GM19023 (cell line): ENCODE measurements at regions not wholly inside any gene's neighbourhood (a gene's known extent, or its start where the extent isn't known, plus 50 kb on each side); places are given as distances from the start of the nearest gene placed in this dataset.

ENCODE experiments used
- ATAC-seq: cut with Tn5 transposase; IDR thresholded peaks from one replicate; pipeline ENCODE4 v1.9.1; 2021; ENCODE audit warnings: mild to moderate bottlenecking, moderate library complexity; ENCODE audit not compliant: unreplicated experiment

DNA sequence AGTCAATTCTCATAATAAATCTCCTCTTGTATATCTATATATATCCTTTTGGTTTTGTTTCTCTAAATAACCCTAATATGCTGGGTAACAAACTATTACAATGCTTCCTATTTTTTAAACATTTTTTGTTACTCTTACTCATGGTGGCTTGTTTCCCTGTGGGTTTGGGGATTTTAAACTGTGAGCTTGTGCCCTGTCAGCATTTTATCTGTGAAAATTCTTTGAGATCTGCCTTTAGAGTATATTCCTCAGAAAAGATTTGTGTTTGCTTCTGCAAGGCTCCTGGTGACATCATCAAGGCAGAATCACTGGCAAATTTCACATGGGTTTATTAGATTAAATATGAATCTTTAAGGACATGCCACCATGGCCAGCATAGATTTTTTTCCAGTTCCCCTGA lies 273.6 kb downstream of the LRFN2 start:
- ATAC-seq, result no peak

DNA sequence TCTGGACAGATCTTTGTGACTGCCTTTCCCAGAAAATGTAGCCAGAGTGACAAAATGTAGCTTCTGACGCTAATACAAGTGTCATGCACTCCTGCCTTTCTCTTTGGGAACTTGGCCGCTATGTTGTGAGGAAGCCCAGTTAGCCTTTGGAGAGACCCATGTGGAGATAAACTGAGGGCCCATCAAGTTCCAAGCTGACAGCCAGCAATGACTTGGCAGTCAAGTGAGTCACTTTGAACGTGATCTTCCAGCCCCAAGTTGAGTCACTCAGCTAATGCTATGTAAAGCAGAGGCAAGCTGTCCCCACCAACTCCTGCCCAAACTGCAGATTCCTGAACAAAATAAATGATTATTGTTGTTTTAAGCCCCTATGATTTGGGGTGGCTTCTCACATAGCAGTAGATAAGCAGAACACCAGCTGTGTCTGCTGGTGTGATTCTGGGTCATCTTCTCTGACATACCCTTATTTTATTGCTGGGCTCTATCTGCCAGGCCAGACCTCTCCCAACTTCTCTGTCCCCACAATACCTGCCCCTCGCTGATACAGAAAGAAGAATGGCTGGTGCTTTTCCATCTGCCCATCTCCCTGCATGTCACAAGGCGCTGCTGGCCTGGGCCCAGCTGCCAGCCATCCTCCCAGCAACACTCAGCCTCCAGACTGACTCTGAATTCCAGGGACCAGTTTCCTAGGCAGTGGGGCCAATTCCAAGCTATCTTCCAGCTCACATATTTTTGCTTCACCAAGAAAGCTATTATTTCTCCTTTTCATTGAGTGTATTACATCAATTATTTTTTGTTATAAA lies 274.8 kb downstream of the LRFN2 start:
- no peak for ATAC-seq

DNA sequence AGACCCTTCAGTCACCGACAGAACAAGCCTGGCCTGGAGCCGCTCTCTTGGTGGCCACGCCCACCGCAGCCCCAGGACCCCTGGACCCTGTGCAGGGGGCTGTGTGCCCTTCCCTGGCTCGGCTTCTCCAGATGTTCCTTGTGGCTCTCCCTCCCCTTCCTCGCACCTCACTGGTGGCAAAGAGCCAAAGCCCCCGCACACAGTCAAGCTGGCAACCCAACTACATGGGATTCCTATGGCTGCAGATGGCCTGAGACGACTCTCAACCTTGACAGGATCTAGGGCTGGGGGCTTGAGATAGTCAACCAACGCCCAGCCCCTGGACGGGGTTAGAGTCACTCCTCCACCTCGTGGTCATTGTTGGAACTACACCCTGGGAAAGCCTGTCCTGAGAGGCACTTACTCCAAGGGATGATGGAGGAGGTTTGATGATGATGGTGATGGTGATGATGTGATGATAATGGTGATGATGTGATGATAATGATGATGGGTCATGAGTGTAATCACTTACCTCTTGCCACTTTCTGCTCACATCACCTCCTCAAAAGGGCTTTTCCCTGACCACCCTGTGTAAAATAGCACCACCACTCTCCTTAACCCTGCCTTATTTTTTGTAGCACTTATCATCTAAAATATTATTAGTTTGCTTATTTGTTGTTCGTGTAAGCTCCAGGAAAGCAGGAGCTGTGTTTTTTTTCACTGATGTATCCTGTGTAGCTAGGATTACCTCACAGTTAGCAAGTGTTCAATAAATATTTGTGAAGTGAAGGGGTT lies 278.4 kb downstream of the LRFN2 start:
- ATAC-seq, result no peak

DNA sequence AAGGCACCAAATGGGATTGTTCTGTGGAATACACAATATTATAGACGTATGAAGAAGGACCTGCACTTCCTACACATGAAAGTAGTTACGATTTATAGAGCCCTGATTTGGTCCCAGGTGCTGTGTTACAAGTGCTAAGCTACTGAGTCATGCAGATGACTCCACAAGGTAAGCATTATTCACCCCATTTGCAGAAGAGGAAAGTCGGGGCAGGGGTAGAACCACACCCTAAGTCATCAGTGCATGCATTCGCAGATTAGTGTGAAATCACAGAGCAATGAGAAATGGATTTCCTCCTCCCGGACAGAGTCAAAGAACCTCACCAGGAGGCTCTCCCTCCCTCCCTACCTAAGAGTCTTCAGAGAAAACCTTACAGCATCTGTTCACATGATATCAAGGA lies 279.5 kb downstream of the LRFN2 start:
- ATAC-seq, result no peak

DNA sequence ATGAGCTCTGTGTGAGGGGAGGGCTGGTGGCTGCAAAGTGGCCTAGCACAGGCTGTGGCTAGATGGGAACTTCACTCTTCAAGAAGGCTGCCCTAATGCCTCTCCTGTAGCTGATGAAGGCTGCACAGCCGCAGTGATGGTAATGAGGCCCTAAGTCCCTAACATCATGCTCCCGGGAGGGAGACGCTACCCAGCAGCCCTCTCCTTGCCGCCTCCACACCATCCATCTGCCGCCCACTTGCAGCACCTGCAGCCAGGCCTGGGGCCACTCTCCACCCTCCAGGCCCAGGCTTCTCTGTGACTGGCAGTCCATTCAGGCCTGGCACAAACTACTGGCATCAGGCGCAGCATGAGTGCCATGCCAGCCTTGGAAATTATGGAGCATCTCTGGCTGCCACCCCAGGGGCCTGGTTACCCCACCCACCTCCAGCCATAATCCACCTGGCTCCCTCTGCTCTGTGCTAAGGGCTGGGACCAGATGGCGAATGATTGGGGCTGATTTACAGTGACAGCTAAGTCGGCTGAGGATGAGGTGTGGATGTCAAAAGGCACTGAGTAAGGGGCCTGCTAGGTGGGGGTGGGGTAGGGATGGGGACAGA lies 284.2 kb downstream of the LRFN2 start:
- ATAC-seq, result no peak

DNA sequence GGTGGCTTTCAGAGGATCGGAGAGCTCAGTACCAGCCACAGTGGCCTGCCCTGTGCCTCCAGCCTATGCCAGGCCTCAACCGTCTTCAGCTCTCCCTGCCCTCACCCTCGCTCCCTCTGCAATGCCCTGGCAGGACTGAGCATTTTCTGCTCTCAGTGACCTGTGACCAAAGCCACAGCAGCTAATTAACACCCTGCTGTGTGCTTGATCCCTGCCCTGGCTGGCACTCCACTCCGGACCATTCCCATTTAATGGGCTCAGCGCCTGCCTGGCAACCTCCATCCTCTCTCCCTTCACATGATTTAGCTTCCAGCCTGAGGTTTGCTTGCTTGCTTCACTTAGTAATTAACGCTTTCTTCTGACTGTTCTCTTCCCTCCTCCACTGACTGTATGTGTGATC lies 287.5 kb downstream of the LRFN2 start:
- ATAC-seq, result no peak

DNA sequence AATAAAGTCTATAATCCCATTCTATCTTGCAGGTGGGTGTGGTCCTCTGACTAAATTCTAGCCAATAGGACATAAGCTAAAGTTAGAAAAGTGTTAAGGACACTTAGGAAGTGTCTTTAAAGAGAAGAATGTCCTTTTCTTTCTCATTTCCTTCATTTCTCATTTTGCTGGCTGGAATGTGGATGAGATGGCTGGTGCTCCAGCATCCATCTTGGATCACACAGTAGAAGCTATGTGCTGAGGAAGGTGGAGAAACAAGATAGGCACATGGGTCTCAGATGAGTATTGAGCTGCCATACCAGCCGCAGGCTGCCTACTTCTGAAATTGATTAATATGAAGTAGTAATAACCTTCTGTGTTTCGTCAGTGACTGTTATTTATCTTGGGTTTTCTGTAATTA lies 289.0 kb downstream of the LRFN2 start:
- no peak for ATAC-seq

DNA sequence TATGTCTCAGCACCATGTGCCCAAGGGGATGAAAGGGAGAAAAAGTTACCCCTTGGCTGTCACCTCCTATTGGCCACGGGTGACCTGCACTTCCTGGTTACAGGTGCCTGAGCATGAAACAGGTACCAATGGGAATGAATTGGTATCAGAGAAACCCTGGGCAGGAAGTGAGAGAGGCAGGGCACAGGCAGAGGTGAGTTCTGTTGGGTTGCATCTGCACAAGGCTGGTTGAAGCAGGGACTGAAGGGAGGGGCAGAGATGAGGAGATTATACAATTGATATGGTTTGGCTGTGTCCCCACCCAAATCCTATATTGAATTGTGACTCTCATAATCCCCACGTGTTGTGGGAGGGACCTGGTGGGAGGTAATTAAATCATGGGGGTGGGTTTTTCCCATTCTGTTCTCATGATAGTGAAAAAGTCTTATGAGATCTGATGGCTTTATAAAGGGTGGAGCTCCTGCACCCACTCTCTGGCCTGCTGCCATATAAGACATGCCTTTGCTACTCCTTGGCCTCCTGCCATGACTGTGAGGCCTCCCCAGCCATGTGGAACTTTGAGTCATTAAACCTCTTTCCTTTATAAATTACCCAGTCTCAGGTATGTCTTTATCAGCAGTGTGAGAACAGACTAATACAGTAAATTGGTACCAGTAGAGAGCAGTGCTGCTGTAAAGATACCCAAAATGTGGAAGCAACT lies 291.8 kb downstream of the LRFN2 start:
- no peak for ATAC-seq

DNA sequence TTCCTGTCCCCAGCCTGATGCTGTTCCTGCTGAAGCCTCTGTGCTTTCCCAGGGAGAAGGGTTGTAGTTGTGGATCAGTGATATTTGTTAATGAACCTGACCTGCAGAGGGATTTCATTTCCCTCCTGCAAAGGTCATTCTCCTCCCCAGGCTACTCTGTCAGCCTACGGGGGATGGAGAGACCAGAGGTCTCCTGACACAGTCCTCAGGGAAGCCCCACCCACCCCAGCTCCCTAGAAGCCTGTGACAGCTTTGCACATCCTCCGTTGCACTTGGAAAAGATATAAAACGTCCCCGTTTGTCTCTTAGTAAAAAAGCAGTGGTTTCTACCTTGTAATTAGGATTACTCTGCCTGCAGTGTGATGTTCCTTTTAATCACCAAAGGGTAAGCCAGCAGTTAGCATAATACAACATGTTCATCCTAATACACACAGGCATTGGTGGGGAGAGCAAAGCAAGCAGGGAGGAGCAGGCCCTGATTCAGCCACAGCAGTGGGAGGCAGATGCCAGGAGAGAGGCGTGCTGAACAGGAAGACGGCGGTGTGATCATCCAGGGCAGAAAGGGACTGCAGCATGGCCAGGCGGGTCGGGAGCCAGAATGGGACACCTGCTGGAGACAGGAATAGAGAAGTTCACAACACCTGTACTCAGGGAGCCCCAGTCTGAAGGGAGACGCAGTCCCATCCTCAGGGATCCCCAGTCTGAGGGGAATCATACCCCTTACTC lies 293.5 kb downstream of the LRFN2 start:
- no peak for ATAC-seq

DNA sequence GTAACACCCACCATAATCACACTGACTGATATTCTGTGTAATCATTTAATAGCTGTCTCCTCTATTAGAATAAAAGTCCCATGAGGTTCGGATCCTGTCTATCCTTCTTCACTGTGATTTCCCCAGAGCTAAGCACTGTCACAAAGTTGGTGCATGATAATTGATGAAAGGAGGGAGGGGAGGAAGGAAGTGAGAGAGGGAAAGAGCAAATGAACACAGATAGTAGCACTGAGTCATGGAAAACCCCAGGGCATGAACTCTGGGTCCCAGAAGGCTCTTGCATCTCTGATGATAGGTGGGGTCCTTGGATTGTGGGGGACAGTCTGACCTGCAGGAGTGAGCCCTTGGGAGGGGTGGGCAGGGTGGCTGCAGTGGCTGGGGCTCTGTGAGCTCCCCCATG lies 294.1 kb downstream of the LRFN2 start:
- ATAC-seq, result no peak

DNA sequence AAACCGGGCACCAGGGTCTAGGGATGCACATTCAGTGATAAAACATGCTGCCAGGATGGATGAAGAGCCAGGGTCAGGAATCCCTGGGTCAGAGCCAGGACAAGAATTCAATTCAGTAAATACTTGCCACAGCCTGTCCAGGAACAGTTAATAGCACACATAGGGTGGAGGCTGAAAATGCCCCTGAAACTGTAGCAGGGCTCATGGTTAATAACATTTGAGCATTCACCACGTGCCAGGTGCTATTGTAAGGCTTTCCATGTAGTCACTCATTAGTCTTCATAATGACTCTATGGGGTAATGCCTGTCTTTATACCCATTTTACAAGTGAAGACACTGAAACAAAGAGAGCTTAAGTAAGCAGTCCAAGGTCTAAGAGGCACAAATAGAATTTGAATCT lies 296.3 kb downstream of the LRFN2 start:
- no peak for ATAC-seq

DNA sequence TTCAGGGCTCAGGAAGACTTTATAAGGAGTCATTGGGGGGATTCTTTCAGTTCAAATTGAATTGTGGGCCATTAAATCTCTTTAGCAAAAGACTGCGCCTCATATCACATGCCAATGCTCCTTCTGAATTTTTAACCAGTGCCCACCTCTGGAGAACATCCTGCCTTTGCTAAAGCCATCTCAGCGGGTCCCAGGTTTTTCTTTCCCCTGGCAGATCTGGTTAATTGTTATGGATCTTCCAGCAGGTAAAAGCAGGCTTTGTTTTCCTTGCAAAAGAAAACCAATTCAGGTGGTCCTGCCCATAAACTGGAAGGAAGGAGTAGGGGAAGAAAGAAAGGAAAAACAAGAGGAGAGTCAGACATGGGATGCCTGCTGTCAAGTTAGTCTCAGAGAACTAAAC lies 298.2 kb downstream of the LRFN2 start:
- no peak for ATAC-seq

DNA sequence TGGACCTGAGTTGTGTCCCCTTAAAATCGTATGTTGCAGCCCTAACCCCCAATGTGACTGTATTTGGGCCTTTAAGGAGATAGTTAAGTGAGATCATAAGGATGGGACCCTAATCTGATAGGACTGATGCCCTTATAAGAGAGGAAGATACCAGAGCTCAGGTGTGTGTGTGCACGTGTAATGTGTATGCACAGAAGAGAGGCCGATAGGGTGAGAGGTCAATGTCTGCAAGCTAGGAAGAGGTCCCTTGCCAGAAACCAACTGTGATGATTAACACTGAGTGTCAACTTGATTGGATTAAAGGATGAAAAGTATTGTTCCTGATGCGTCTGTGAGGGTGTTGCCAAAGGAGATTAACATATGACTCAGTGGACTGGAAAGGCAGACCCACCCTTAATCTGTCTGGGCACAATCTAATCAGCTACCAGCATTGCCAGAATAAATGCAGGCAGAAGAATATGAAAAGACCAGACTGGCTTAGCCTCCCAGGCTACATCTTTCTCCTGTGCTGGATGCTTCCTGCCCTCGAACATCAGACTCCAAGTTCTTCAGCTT lies 299.8 kb downstream of the LRFN2 start:
- ATAC-seq, result no peak

DNA sequence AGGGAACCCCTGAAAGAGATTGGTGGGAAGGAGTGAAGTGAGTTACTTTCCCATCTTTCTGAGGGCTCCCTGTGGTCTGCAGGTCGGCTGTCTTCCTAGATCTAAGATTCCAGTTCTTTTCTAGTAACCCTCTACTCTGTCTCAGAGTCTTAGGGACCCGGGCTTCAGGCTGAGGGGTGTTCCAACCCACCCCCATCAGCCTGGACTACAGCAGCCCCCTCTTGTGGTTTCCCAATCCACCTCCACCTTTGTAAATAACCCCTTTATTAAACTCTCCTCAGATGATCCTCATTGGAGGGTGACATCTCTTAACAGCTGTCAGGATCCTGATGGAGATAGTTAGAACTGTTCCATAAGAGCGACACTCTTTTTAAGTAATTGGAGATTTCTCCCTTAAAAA lies 300.4 kb downstream of the LRFN2 start:
- no peak for ATAC-seq

DNA sequence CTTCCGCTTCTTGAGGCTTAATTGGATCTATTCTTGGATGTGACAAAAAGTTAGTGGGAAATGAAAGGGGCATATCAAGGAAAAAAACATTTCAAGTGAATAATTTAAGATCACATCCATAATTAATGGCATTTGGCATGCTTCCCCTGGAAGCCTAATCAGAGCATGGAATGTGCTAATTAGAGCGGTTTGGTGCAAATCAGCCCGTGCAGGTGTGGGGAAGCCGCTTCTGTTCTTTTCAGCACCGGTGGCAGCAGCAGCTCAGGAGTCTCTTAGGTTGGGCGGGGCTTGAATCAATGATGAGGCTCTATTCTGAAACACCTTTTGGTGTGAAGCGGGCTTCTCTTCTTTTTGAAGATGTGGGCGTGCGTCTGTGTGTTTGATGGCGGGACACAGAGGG lies 301.2 kb downstream of the LRFN2 start:
- ATAC-seq, result no peak

DNA sequence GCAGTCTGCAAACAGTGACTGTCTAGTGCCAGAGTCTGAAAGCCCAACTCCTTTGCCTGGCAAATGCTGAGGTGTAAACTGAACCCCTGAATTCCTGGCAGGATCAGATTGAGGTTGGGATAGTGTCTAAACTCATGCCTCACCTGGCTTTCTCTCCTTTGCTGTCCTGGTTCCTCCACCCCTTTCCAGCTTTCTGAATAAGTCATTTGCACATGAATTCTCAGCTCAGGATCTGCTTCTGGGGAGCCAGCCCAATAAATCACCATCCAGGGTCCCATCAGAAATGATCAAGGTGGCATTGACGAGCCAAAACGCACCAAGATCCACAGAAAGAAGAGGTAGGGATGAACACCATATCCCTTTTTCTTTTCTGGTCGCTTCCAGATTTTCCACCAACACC lies 301.6 kb downstream of the LRFN2 start:
- no peak for ATAC-seq

DNA sequence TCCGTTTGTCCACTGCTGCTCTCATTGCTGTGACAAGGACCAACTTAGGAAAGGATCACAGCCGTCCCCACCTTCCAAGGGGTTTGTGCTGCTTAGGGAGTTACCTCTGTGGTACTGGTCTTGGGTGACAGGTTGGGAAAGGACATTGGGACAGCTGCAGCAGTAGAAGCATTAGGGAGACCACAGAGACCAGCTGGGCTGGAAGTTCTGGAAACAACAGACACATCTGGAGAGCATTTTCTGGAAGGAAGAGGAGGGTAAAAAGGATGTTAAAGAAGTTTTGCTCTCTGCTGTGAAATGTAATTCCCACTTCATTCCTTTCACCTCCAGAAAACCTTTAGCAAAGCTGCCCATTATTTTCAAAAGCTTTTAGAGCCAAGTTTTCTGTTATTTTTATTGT lies 304.2 kb downstream of the LRFN2 start:
- no peak for ATAC-seq

DNA sequence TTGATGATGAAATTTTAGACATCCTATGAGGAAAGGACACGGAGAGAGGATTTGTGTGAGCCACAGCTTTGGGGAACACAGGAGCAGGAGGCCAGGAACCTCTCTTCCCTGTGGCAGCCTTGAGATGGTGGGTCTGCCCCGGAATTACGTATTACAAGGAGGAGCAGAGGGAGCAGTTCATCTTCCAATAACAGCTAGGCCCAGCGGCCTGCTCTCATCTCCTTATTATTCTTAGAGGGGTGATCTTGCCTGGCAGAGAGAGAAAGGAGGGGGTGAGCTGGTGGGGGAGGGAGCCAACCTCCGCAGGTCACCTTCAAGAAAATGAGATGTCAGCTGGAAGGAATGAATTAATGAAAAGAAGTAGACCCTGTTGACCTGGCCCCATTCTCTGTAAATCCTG lies 305.8 kb downstream of the LRFN2 start:
- ATAC-seq, result no peak

DNA sequence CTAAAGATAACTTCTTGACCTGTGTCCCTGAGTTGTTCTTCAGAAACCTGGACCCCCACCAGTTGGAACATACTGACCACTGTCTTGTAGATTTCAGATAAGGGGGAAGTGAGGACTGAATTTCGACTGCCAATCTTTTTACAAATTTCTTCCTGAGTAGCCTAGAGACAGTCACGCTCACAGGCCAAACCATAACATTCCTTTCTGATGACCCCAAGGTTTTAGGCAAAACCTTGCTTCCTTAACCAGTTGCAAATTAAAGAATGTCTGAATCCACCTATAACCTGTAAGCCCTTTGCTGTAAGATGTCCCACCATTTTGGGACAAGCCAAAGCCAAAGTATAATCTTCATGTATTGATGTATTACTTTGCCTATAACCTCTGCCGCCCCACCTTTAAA lies 306.9 kb downstream of the LRFN2 start:
- no peak for ATAC-seq

DNA sequence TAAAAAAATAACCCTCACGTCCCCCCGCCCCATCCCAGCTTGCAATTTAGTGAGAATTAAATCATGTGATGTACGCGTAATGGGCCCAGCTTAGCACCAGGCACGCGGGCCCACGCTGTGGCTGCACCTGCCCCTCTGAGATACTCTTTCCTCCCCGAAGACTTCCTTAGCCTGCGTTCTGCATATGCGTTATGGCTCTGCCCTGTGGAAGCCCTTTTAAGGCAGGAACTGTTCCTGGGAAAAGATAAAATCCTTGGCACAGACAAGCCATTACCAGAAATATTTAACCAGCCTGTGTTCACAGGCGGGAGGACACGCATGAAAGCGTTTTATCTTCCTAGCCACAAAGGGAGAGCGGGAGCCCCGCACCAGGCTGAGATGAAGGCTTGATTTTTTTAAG lies 311.0 kb downstream of the LRFN2 start:
- no peak for ATAC-seq

DNA sequence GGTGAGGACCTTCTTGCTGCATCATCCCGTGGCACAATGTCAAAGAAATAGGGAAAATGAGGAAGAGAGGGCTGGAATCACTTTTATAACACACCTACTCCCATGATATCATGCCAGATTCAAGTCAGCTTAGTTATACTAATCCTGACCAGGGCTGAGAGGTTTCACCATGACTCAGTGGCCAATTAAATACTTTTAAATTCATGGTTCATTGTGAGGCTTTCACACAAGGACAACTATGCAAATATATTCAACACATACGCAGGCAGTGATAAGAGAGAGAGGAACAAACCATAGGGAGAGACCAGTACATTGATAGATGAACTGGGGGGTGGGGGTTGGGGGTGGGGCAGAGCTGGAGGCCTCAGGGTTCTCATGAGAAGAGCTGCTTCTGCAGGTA lies 313.1 kb downstream of the LRFN2 start:
- no peak for ATAC-seq
